ENCODE measurements at regions not wholly inside any gene's neighbourhood (a gene's known extent, or its start where the extent isn't known, plus 50 kb on each side); places are given as distances from the start of the nearest gene placed in this dataset.
"Not testable (repeated sequence)": the region's sequence is repeated elsewhere in the genome, so short reads cannot be mapped to it uniquely, and the experiment has no call there.

GRCh38 chr9:86483496-86483895 lies 129.3 kb upstream of the TUT7 start:
- DNase-seq (ENCODE audit: low read depth in 2 of 2): no peak
- H3K4me3 ChIP-seq (replicated peaks in 1 of 4; ENCODE audit: control extremely low read depth in 1 of 4, insufficient read depth in 1 of 4, low read depth in 3 of 4, low read length in 4 of 4): no peak overlapping the region
- no peaks in the 10 kb centered on the region for H3K27me3 ChIP-seq (ENCODE audit: control insufficient read depth, insufficient read depth, low read length)
- TF ChIP-seq CTCF (conservative IDR thresholded peaks at IDR 0.05 in 1 of 2, IDR thresholded peaks at IDR 0.05 in 1 of 2; ENCODE audit: low read depth in 1 of 2, low read length in 2 of 2) (no peak), EZH2 (IDR thresholded peaks at IDR 0.05; ENCODE audit: low read length, missing control alignments) (no peak)
- no peak overlapping the region for H3K4me2 ChIP-seq (ENCODE audit: extremely low read depth, insufficient read depth, low read length)
- no peaks in the 10 kb centered on the region for H3K9me3 ChIP-seq (ENCODE audit: control insufficient read depth, insufficient read depth, low read depth, low read length)
- H3K79me2 ChIP-seq (ENCODE audit: control insufficient read depth, insufficient read depth, low read length): no peaks in the 10 kb centered on the region
- no peaks in the 10 kb centered on the region for H3K36me3 ChIP-seq (ENCODE audit: control insufficient read depth, insufficient read depth, low read length)
- H3K4me1 ChIP-seq (ENCODE audit: control insufficient read depth, extremely low read depth, insufficient read depth, low read length): no peaks in the 10 kb centered on the region
- no peak overlapping the region for H3K9ac ChIP-seq (ENCODE audit: insufficient read depth, low read length)
- H3K27ac ChIP-seq (ENCODE audit: insufficient read depth, low read length): no peak overlapping the region
- H2AFZ ChIP-seq (ENCODE audit: low read length): no peak overlapping the region
- H4K20me1 ChIP-seq (ENCODE audit: control insufficient read depth, extremely low read depth, insufficient read depth, low read length): no peaks in the 10 kb centered on the region

- no peak for DNase-seq (ENCODE audit: low read depth in 2 of 2)
- Histone ChIP-seq H3K27me3 (ENCODE audit: control insufficient read depth, insufficient read depth, low read length) (no peaks in the 10 kb centered on the region), H3K27ac (ENCODE audit: insufficient read depth, low read length) (no peak overlapping the region)
Observed at GRCh38 chr9:86481466-86481865, 127.3 kb upstream of the TUT7 start.

GRCh38 chr9:86475255-86475654 lies 121.0 kb upstream of the TUT7 start:
- not testable (repeated sequence) for H2AFZ ChIP-seq (ENCODE audit: low read length); H3K9me3 ChIP-seq (ENCODE audit: control insufficient read depth, insufficient read depth, low read depth, low read length); H3K9ac ChIP-seq (ENCODE audit: insufficient read depth, low read length); H3K36me3 ChIP-seq (ENCODE audit: control insufficient read depth, insufficient read depth, low read length); H4K20me1 ChIP-seq (ENCODE audit: control insufficient read depth, extremely low read depth, insufficient read depth, low read length); DNase-seq (ENCODE audit: low read depth in 2 of 2); H3K4me3 ChIP-seq (replicated peaks in 1 of 4; ENCODE audit: control extremely low read depth in 1 of 4, insufficient read depth in 1 of 4, low read depth in 3 of 4, low read length in 4 of 4); H3K79me2 ChIP-seq (ENCODE audit: control insufficient read depth, insufficient read depth, low read length); H3K27ac ChIP-seq (ENCODE audit: insufficient read depth, low read length); H3K27me3 ChIP-seq (ENCODE audit: control insufficient read depth, insufficient read depth, low read length); H3K4me1 ChIP-seq (ENCODE audit: control insufficient read depth, extremely low read depth, insufficient read depth, low read length); H3K4me2 ChIP-seq (ENCODE audit: extremely low read depth, insufficient read depth, low read length)

More at GRCh38 chr9:86481466-86481865, 127.3 kb upstream of the TUT7 start:
- Histone ChIP-seq H4K20me1 (ENCODE audit: control insufficient read depth, extremely low read depth, insufficient read depth, low read length) (no peaks in the 10 kb centered on the region), H3K9ac (ENCODE audit: insufficient read depth, low read length) (no peak overlapping the region), H3K36me3 (ENCODE audit: control insufficient read depth, insufficient read depth, low read length) (no peaks in the 10 kb centered on the region), H3K4me3 (replicated peaks in 1 of 4; ENCODE audit: control extremely low read depth in 1 of 4, insufficient read depth in 1 of 4, low read depth in 3 of 4, low read length in 4 of 4) (no peak overlapping the region), H2AFZ (ENCODE audit: low read length) (no peak overlapping the region), H3K4me1 (ENCODE audit: control insufficient read depth, extremely low read depth, insufficient read depth, low read length) (no peaks in the 10 kb centered on the region), H3K79me2 (ENCODE audit: control insufficient read depth, insufficient read depth, low read length) (no peaks in the 10 kb centered on the region), H3K9me3 (ENCODE audit: control insufficient read depth, insufficient read depth, low read depth, low read length) (no peaks in the 10 kb centered on the region), H3K4me2 (ENCODE audit: extremely low read depth, insufficient read depth, low read length) (no peak overlapping the region)
- TF ChIP-seq EZH2 (IDR thresholded peaks at IDR 0.05; ENCODE audit: low read length, missing control alignments) (no peak), CTCF (conservative IDR thresholded peaks at IDR 0.05 in 1 of 2, IDR thresholded peaks at IDR 0.05 in 1 of 2; ENCODE audit: low read depth in 1 of 2, low read length in 2 of 2) (no peak)

All from fibroblast of lung (primary cell).